Stimulated activated CD8-positive, alpha-beta memory T cell treated with anti-CD3 and anti-CD28 coated beads, Interleukin-12 subunit alpha, Interleukin-12 subunit beta, amount 100 ng/mL, for 1 hour (primary cell): ENCODE measurements at regions not wholly inside any gene's neighbourhood (a gene's known extent, or its start where the extent isn't known, plus 50 kb on each side); places are given as distances from the start of the nearest gene placed in this dataset.

Experiments used
- DNase-seq: peaks from one replicate; pipeline ENCODE4 v3.0.0-alpha.2; 2020; ENCODE audit warnings: low read depth

- DNase-seq, result no peak
Measured at GRCh38 chr6:25165800-25166199, 113.4 kb upstream of the CARMIL1 start.

- no peak for DNase-seq
Measured at GRCh38 chr6:25166955-25167748, 112.0 kb upstream of the CARMIL1 start.

- no peak for DNase-seq
Measured at GRCh38 chr6:25167961-25168360, 111.2 kb upstream of the CARMIL1 start.

GRCh38 chr6:25168637-25169036, 110.5 kb upstream of the CARMIL1 start:
- DNase-seq, result no peak

GRCh38 chr6:25169553-25169952, 109.6 kb upstream of the CARMIL1 start:
- no peak for DNase-seq

- no peak for DNase-seq
Measured at GRCh38 chr6:25169961-25170360, 109.2 kb upstream of the CARMIL1 start.

- DNase-seq, result no peak
Measured at GRCh38 chr6:25170640-25171039, 108.5 kb upstream of the CARMIL1 start.

- no peak for DNase-seq
Measured at GRCh38 chr6:25171301-25171700, 107.9 kb upstream of the CARMIL1 start.

- DNase-seq, result no peak
Measured at GRCh38 chr6:25172819-25173218, 106.4 kb upstream of the CARMIL1 start.

GRCh38 chr6:25173246-25173645, 105.9 kb upstream of the CARMIL1 start:
- DNase-seq, result no peak

GRCh38 chr6:25173951-25174474, 105.2 kb upstream of the CARMIL1 start:
- no peak for DNase-seq

GRCh38 chr6:25174678-25175077, 104.5 kb upstream of the CARMIL1 start:
- DNase-seq, result no peak

GRCh38 chr6:25175196-25175595, 104.0 kb upstream of the CARMIL1 start:
- no peak for DNase-seq

GRCh38 chr6:25175681-25176080, 103.5 kb upstream of the CARMIL1 start:
- DNase-seq, result no peak

GRCh38 chr6:25176466-25176865, 102.7 kb upstream of the CARMIL1 start:
- no peak for DNase-seq

- no peak for DNase-seq
Measured at GRCh38 chr6:25177500-25178028, 101.6 kb upstream of the CARMIL1 start.

- DNase-seq, result no peak
Measured at GRCh38 chr6:25178336-25179035, 100.7 kb upstream of the CARMIL1 start.

GRCh38 chr6:25179051-25179778, 100.0 kb upstream of the CARMIL1 start:
- DNase-seq, result no peak

- no peak for DNase-seq
Measured at GRCh38 chr6:25180630-25181349, 98.4 kb upstream of the CARMIL1 start.

- DNase-seq, result no peak
Measured at GRCh38 chr6:25181350-25181724, 97.8 kb upstream of the CARMIL1 start.

GRCh38 chr6:25181923-25182322, 97.3 kb upstream of the CARMIL1 start:
- DNase-seq, result no peak

- DNase-seq, result no peak
Measured at GRCh38 chr6:25186919-25187318, 92.3 kb upstream of the CARMIL1 start.
